Hepatocyte (in vitro differentiated cells): ENCODE measurements at regions not wholly inside any gene's neighbourhood (a gene's known extent, or its start where the extent isn't known, plus 50 kb on each side); places are given as distances from the start of the nearest gene placed in this dataset.

Source experiments
- CTCF ChIP-seq: fragments of 200-600 bp; sonication (generic); IDR thresholded peaks from 2 replicates; pipeline ENCODE4 v1.5.1; 2016; ENCODE audit warnings: antibody characterized with exemption, mild to moderate bottlenecking; ENCODE audit not compliant: poor library complexity
- EZH2 ChIP-seq: fragments of 200-600 bp; sonication (generic); IDR thresholded peaks from 2 replicates; pipeline ENCODE4 v1.6.1; 2016; ENCODE audit warnings: antibody characterized with exemption, mild to moderate bottlenecking, borderline replicate concordance
- EZH2phosphoT487 ChIP-seq: fragments of 200-600 bp; sonication (generic); IDR thresholded peaks from one replicate; pipeline ENCODE4 v1.6.1; 2018; ENCODE audit warnings: antibody characterized with exemption, mild to moderate bottlenecking, low read depth, moderate library complexity; ENCODE audit not compliant: unreplicated experiment, severe bottlenecking

GRCh38 chr20:11274141-11274594 lies 600.4 kb upstream of the JAG1 start:
- TF ChIP-seq CTCF (peak; percentile 72), EZH2 (no peak), EZH2phosphoT487 (no peak)
